HUES48 (cell line): ENCODE measurements at regions not wholly inside any gene's neighbourhood (a gene's known extent, or its start where the extent isn't known, plus 50 kb on each side); places are given as distances from the start of the nearest gene placed in this dataset.

Experiments
- H3K27ac ChIP-seq: one replicate; pipeline ENCODE4 v1.7.0; 2013; ENCODE audit warnings: low read depth, low read length, inconsistent platforms
- H3K27me3 ChIP-seq: 2 replicates; pipeline ENCODE4 v1.6.1; 2013; ENCODE audit warnings: mild to moderate bottlenecking, low read length; ENCODE audit not compliant: control insufficient read depth, insufficient read depth
- H3K36me3 ChIP-seq: 2 replicates; pipeline ENCODE4 v1.6.1; 2013; ENCODE audit warnings: low read length; ENCODE audit not compliant: control insufficient read depth, insufficient read depth
- H3K4me1 ChIP-seq: 2 replicates; pipeline ENCODE4 v1.6.1; 2013; ENCODE audit warnings: mild to moderate bottlenecking, low read length; ENCODE audit not compliant: control insufficient read depth, insufficient read depth
- H3K4me3 ChIP-seq: 2 replicates; pipeline ENCODE4 v1.5.1; 2013; ENCODE audit warnings: mild to moderate bottlenecking, low read depth, low read length
- H3K9ac ChIP-seq: 2 replicates; pipeline ENCODE4 v1.6.1; 2013; ENCODE audit warnings: mild to moderate bottlenecking, low read depth, low read length, moderate library complexity
- H3K9me3 ChIP-seq: 2 replicates; pipeline ENCODE4 v1.6.1; 2013; ENCODE audit warnings: low read length; ENCODE audit not compliant: control insufficient read depth, insufficient read depth

- no peak overlapping the region for H3K9ac ChIP-seq
- no peaks in the 10 kb centered on the region for H3K36me3 ChIP-seq
- peaks cover 12% of the 10 kb centered on the region; the same call in 1 of the 2 replicates for H3K4me1 ChIP-seq
- no peaks in the 10 kb centered on the region for H3K9me3 ChIP-seq
- no peaks in the 10 kb centered on the region for H3K27me3 ChIP-seq
- no peak overlapping the region for H3K27ac ChIP-seq
- H3K4me3 ChIP-seq, result no peak overlapping the region
Observed at GRCh38 chr20:40770564-40771307, 81.7 kb upstream of the MAFB start.

- no peaks in the 10 kb centered on the region for H3K27me3 ChIP-seq
- H3K9ac ChIP-seq, result no peak overlapping the region
- peaks cover 12% of the 10 kb centered on the region; the same call in 1 of the 2 replicates for H3K4me1 ChIP-seq
- no peak overlapping the region for H3K27ac ChIP-seq
- H3K4me3 ChIP-seq, result no peak overlapping the region
- H3K9me3 ChIP-seq, result no peaks in the 10 kb centered on the region
- H3K36me3 ChIP-seq, result no peaks in the 10 kb centered on the region
Observed at GRCh38 chr20:40771308-40771610, 82.2 kb upstream of the MAFB start.

GRCh38 chr20:40771848-40772511 lies 82.9 kb upstream of the MAFB start:
- no peak overlapping the region for H3K27ac ChIP-seq
- no peak overlapping the region for H3K9ac ChIP-seq
- H3K36me3 ChIP-seq, result no peaks in the 10 kb centered on the region
- no peak overlapping the region for H3K4me3 ChIP-seq
- H3K27me3 ChIP-seq, result no peaks in the 10 kb centered on the region
- H3K9me3 ChIP-seq, result no peaks in the 10 kb centered on the region
- peaks cover 12% of the 10 kb centered on the region; the same call in 1 of the 2 replicates for H3K4me1 ChIP-seq

- 0 out of 2 replicates have a peak, but pooled peaks cover 7% of the 10 kb centered on the region for H3K4me1 ChIP-seq
- H3K9ac ChIP-seq, result no peak overlapping the region
- no peaks in the 10 kb centered on the region for H3K36me3 ChIP-seq
- no peaks in the 10 kb centered on the region for H3K27me3 ChIP-seq
- no peak overlapping the region for H3K27ac ChIP-seq
- H3K4me3 ChIP-seq, result no peak overlapping the region
- H3K9me3 ChIP-seq, result no peaks in the 10 kb centered on the region
Observed at GRCh38 chr20:40773376-40773775, 84.3 kb upstream of the MAFB start.

- Histone ChIP-seq H3K36me3 (no peaks in the 10 kb centered on the region), H3K27me3 (no peaks in the 10 kb centered on the region; the same call in 1 of the 2 replicates), H3K27ac (no peak overlapping the region), H3K4me1 (0 out of 2 replicates have a peak, but pooled peaks cover 7% of the 10 kb centered on the region), H3K9ac (no peak overlapping the region), H3K4me3 (no peak overlapping the region), H3K9me3 (no peaks in the 10 kb centered on the region)
Observed at GRCh38 chr20:40774252-40774651, 85.2 kb upstream of the MAFB start.

GRCh38 chr20:40775561-40776146 lies 86.6 kb upstream of the MAFB start:
- Histone ChIP-seq H3K27me3 (no peaks in the 10 kb centered on the region; the same call in 1 of the 2 replicates), H3K36me3 (no peaks in the 10 kb centered on the region), H3K9ac (no peak overlapping the region), H3K9me3 (no peaks in the 10 kb centered on the region), H3K4me3 (no peak overlapping the region), H3K4me1 (no peaks in the 10 kb centered on the region), H3K27ac (no peak overlapping the region)

GRCh38 chr20:40776466-40777457 lies 87.7 kb upstream of the MAFB start:
- no peak overlapping the region for H3K4me3 ChIP-seq
- no peaks in the 10 kb centered on the region for H3K9me3 ChIP-seq
- H3K27ac ChIP-seq, result no peak overlapping the region
- H3K9ac ChIP-seq, result no peak overlapping the region
- no peaks in the 10 kb centered on the region for H3K4me1 ChIP-seq
- H3K27me3 ChIP-seq, result no peaks in the 10 kb centered on the region; the same call in 1 of the 2 replicates
- H3K36me3 ChIP-seq, result no peaks in the 10 kb centered on the region

- no peaks in the 10 kb centered on the region for H3K4me1 ChIP-seq
Observed at GRCh38 chr20:40777653-40778052, 88.6 kb upstream of the MAFB start.

GRCh38 chr20:40778894-40779496 lies 90.0 kb upstream of the MAFB start:
- Histone ChIP-seq H3K27me3 (no peaks in the 10 kb centered on the region; the same call in 1 of the 2 replicates), H3K27ac (no peak overlapping the region), H3K4me3 (no peak overlapping the region), H3K9ac (no peak overlapping the region), H3K9me3 (no peaks in the 10 kb centered on the region), H3K36me3 (no peaks in the 10 kb centered on the region), H3K4me1 (no peaks in the 10 kb centered on the region)

More at GRCh38 chr20:40777653-40778052, 88.6 kb upstream of the MAFB start:
- H3K36me3 ChIP-seq, result no peaks in the 10 kb centered on the region
- no peaks in the 10 kb centered on the region for H3K9me3 ChIP-seq
- no peak overlapping the region for H3K4me3 ChIP-seq
- no peak overlapping the region for H3K9ac ChIP-seq
- H3K27ac ChIP-seq, result no peak overlapping the region
- no peaks in the 10 kb centered on the region; the same call in 1 of the 2 replicates for H3K27me3 ChIP-seq

- Histone ChIP-seq H3K27me3 (no peaks in the 10 kb centered on the region; the same call in 1 of the 2 replicates), H3K4me3 (no peak overlapping the region), H3K27ac (no peak overlapping the region)
Observed at GRCh38 chr20:40781327-40782042, 92.4 kb upstream of the MAFB start.

More at GRCh38 chr20:40781327-40782042, 92.4 kb upstream of the MAFB start:
- H3K9ac ChIP-seq, result no peak overlapping the region
- no peaks in the 10 kb centered on the region for H3K9me3 ChIP-seq
- H3K4me1 ChIP-seq, result no peaks in the 10 kb centered on the region
- no peaks in the 10 kb centered on the region for H3K36me3 ChIP-seq
